NCI-H748 (cell line): ENCODE measurements at regions not wholly inside any gene's neighbourhood (a gene's known extent, or its start where the extent isn't known, plus 50 kb on each side); places are given as distances from the start of the nearest gene placed in this dataset.
"Not testable (repeated sequence)": the region's sequence is repeated elsewhere in the genome, so short reads cannot be mapped to it uniquely, and the experiment has no call there.

Experiments
- DNase-seq: peaks from one replicate; lab custom pipeline; 2025; ENCODE audit not compliant: unreplicated experiment; lab: John Stamatoyannopoulos, UW

DNA sequence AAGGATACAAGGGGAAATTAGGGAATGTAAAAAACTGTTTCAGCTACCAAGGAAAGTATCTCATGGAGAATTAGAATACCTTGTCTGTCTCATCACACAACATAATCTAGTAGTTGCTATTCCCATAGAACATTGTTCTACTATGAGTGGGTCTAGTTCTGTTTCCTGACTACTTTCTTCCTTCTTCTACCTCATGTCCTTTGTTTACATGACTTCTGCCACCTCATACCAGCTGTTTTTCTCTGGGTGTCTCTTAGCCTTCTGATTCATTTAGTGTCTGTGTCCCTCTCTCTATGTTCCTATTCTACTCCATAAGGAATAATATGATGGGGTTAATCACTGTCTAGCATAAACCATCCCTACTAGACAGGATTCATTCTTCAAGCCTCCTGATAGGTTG is 887.3 kb downstream of the DIAPH3 start:
- DNase-seq, result no peak

DNA sequence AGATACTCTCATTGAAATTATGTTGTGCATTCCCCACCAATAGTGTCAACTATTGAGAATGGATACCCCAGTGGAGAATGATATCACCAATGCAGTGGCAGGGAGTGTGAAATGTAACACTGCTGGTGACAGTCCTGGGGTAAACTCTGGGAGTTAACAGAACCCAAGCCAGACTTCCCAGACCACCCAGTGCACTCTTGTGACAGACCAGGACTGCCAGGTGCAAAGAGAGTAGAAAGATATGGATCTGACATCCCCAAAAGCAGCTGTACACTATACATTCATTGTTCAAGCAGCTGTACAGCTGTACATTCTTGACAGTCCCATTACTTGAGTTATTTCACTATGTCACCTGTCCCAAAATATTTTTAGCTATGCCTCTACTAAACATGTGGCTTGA is 886.6 kb downstream of the DIAPH3 start:
- no peak for DNase-seq

DNA sequence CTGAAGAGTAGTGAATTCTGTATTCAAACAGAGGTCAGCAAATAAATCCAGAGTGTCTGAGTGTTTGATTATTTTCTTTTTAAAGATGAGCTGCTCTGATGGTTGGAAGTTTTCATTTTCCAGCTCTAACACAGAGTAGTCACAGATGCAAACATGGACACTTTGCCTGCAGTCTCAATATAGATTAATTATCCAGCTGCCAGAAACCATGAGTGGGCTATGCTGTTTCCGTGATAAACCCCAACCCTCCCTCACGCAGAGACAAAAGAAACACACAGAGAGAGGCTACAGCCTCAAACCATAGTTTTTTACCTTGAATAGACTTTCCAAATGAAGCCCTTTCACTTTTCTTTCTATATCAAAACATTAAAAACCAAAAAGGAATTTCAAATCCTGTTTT is 884.7 kb downstream of the DIAPH3 start:
- peak; percentile 80 for DNase-seq

DNA sequence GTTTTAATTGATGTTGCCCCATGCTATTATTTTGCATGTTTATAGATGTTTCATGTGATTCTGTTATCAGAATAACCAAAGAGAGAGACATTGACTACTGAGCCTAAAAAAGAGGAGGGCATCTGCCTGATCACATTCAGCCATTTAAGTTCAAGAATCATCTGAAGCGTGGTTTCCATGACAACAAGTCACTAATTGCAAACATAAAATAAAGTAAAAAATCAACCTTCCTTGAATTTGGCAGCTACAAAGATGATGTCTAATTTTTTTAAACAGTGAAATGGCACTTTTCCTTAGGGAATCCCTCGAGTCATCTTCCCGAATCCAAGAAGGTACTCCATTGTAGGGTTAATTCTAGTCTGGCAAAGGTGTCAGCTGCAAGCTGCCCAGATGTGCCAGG is 884.2 kb downstream of the DIAPH3 start:
- peak; percentile 65 for DNase-seq

DNA sequence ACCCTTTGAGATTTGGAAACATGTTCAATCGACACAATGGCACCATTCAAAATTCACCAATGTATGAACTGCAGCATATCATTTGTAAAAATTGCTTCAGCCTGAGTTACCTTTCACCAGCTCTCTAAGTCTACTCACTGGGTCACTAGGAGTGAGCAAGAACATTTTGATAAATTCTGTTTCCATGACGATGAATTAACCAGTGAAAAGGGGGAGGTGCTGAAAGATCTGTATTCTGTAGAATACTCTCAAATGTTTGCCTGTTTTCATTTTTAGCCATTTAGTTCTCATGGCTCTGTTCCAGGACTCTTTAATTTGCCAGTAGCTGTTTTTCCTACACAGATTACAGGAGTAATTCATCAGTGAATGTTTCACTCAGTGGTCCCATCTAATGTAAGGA is 883.4 kb downstream of the DIAPH3 start:
- DNase-seq, result peak; percentile 91

DNA sequence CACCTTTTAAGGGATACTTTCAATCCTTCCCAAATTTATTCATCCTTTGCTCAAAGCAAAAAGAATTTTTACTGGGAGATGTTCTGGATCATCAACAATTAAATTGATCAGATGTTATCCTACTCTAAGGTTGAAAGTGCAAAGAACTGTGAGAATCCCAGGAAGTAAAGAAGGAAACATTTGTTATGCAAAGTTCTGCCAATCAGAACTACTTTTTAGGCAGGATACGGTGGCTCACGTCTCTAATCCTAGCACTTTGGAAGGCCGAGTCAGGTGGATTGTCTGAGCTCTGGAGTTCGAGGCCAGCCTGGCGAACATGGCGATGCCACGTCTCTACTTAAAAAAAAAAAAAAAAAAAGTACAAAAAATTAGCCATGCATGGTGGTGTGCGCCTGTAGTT is 882.3 kb downstream of the DIAPH3 start:
- DNase-seq, result no peak

DNA sequence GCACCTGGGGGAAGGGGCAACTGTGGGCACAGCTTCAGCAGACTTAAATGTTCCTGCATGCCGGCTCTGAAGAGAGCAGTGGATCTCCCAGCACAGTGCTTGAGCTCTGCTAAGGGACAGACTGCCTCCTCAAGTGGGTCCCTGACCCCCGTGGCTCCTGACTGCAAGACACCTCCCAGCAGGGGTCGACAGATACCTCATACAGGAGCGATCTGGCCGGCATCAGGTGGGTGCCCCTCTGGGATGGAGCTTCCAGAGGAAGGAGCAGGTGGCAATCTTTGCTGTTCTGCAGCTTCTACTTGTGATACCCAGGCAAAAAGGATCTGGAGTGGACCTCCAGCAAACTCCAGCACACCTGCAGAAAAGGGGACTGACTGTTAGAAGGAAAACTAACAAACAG is 871.5 kb downstream of the DIAPH3 start:
- not testable (repeated sequence) for DNase-seq

DNA sequence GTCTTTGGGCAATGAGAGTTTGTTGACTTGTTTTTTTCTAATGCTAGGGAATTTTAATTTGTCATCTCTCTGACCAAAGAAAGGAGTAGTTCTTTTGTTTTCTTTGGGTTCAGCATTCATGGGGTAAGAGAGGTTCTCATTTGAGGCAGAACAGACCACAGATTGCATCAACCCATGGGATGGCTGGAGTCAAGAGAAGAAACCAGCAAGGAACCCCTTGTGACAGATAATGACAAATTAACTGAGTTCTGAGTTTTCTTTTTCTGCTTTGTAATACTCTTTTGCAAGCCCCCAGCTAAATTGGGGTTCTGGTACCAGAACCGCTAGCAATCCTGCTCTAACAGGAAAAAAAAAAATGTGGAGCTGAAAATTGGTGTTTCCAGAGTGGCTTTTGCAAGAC is 864.1 kb downstream of the DIAPH3 start:
- DNase-seq, result no peak

DNA sequence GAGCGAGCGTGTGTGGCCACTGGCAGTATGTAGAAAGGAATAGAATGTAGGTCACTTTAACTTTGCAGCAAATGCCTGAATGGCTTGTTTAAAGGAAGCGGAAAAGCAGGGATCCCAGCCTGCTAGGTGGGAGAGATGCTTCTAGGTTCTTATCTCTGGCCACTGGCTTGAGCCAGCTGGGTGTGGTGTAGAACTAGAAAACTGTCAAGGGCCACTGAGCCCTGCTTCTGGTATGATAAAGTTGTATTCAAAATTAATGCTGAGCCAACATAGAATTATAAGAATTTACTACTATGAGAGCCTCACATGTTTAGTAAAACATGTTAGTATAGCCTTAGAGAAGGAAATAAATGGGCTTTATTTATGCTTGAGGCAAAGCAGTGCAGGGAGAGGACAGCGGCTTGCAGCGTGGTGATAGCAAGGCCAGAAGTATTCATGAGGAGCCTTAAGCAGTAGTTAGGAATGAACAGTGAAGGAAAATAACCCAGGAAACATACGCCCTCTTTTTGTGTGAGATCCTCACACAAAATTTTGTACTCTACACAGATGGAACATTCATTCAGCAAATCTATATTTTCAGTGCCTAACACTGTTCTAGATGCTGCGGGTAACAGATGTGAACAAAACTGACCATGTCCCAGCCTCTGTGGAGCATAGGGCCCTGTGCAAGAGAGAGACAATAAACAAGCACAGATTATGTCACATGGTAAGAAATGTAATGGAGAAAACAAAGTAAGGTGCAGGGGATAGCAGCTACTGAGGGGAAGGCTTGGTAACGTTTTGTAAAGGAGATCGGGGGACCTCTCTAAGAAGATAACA is 863.2 kb downstream of the DIAPH3 start:
- DNase-seq, result no peak

DNA sequence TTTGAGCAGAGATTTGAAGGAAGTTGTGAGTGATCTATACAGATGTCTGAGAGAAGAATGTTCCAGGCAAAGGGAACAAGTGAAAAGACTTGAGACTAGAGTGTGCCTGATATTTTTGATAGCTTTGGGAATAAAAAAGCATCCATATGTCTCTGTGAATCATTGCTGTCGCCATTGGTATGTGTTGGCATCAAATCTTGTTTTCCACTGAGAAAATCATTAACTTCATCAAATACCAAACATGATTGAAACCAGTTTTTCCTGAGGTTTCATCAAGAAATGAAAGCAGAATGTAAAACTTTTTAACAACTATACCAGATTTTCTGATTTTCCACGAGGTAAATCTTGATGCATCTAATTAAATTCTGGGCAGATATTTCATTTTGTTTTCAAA is 862.6 kb downstream of the DIAPH3 start:
- DNase-seq, result no peak

DNA sequence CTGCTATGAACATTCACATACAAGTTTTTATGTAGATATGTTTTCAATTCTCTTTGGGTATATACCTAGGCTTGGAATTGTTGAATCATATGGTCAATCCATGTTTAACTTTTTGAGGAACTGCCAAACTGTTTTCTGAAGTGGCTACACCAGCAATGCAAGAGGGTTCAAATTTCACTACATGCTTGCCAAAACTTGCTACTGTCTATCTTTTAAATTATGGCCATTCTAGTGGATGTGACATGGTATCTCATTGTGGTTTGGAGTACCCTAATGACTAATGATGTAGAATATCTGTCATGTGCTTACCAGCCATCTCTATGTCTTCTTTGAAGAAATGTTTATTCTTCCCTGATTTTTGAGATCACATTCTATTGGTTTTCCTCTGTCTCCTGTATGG is 860.3 kb downstream of the DIAPH3 start:
- DNase-seq, result no peak

DNA sequence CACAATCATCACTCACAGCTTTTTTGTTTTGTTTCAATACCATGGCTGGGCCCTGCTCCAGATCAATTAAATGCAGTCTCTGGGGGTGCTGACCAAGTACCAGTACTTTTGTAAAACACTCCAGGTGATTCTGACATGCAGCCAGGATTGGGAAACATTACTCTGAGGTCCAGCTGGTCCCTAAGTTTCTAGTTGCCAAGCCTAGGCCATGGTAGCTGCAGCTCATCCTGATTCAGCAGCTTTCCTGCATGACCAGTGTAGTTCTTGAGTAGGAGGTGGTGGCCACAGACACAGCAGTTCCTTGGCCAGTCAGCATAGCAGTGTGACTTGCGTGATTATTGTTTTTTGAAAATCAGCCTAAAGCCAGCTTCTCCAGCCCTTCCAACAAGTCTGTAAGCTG is 859.1 kb downstream of the DIAPH3 start:
- DNase-seq, result no peak

DNA sequence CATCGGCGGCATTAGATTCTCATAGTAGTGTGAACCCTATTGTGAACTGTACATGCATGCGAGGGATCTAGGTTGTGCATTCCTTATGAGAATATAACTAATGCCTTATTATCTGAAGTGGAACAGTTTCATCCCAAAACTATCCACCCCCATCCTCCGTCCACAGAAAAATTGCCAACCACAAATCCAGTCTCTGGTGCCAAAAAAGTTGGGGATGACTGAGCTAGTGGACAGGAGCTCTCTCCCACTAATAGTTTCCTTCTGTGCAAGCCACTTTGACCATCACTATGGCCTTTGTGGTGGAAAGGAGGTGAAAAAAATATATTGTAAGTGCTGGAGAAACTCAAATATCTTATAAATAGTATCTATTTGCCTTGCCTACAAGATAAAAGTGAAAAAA is 857.8 kb downstream of the DIAPH3 start:
- no peak for DNase-seq

DNA sequence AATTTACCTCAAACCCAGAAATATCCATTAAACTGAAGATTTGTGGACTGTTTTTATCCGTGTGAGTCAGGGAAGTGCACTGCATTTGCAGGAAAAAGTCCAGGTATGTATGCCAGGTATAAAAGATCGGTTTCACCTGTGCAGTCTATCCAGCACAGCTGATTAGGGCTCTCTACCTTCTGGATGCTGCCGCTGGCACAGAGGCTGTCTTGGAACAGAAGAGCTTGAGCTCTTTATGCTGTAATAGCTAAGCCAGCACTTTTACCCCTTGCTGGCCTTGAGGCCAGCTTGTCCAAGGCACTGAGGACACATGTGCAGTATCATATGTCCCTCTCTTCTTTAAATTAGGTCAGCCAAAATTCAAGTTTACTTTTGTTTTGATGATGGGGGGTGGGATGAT is 851.0 kb downstream of the DIAPH3 start:
- no peak for DNase-seq

DNA sequence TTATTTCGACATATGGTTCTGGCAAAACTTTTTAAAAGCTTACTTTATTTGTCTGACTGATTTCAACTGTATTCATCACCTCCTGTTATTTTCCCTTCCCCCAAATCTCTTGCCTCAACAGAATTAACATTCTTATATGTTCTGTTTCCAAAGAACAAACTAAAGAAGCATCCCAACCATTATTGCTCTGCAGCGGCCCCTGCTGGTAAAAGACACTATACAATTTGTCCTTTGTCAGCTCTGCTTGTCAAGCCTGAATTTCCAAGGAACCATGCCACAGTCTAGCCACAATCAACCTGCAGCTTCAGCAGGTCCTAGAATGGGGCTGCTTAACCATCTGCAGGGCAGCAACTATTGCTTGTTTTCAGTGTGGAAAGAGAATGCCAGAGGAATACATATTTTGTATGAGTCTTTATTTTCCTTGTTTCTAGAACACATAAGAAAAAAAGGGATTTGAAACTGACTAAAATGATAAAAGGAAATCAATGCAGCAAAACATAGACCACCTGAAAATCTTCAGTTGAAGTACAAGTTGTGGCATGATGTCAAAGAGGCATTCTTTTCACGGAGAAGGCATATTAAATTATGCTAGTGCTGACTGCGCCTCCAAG is 845.3 kb downstream of the DIAPH3 start:
- DNase-seq, result peak; percentile 75

DNA sequence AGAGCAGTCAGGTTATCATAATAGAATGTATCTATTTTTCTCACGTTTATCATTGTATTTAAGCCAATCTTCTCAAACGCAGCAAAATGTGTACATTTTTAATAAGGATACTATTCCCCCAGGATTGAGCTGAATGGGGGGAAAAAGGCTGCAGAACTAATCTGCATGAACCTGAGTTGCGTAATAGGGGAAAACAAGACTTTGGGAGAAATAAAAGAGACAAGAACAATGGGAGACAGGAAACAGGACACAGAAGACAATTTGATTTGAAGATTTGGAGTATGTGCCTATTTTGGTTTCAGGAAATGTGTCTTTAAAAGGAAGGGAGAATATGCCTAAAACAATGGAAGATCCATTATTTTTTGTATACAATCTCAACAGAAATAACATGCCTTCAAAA is 844.5 kb downstream of the DIAPH3 start:
- DNase-seq, result no peak

DNA sequence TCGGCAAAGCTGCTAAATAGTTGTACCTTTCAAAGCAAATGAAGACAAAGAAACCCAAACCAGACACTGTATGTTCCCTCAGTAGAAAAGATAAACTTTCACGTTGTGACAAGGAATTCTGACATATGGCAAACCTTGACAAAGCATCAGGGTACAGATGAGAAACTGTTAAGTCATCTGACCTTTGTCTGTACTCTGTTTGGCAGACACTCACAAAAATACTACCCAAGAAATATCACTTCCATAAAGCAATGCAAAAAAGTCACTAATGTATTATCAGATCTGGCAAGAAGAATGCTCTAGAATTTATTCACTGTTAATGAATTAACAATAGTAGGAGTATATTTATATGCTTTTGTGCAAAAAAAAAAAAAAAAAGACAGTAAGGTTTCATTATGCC is 843.7 kb downstream of the DIAPH3 start:
- no peak for DNase-seq

DNA sequence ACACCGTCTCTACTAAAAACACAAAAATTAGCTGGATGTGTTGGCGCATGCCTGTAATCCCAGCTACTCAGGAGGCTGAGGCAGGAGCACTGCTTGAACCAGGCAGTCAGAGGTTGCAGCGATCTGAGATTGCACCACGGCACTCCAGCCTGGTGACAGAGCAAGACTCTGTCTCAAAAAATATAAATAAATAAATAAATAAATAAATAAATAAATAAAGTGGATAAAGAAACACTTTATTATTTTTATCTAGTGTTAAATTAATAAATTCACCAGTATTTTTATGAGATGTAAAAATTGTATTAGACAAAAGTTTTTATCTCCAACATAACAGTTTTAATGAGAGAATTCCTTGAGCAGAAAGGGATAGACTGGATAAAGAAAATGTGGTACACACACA is 839.3 kb downstream of the DIAPH3 start:
- not testable (repeated sequence) for DNase-seq

DNA sequence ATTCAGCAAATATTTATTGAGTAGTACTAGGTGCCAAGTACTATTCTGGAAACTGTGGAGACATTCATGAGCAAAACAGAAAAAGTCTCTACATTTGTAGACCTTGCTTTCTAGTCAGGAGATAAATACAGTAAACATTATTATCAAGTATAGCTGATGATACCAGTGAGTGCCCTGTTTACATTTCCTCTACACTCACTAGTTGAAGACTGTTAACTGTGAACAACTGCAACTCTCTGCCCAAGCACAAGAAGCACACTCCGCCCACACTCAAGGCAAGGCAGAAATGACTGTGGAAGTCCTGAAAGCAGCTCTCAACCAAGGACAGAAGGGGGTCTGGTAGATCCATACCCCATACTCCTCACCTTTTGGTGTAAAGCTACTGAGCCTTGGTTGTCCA is 837.0 kb downstream of the DIAPH3 start:
- DNase-seq, result no peak

DNA sequence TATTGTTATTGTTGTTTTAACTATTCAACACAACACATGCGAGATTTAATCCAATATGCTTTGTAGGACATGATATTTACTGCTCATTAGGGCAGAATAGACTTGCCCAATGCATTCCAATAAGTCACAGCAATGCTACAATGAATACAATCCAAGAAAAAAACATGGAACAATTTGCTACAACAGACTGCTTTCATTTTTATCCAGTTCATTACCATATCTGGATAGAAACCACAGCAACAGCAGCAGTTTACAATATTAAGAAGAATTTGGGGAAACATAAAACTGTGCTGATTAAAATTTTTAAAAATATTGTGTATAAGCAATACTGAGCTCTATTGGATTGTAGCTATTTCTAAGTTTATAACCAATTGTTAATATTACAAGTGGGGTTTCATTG is 833.0 kb downstream of the DIAPH3 start:
- DNase-seq, result no peak

DNA sequence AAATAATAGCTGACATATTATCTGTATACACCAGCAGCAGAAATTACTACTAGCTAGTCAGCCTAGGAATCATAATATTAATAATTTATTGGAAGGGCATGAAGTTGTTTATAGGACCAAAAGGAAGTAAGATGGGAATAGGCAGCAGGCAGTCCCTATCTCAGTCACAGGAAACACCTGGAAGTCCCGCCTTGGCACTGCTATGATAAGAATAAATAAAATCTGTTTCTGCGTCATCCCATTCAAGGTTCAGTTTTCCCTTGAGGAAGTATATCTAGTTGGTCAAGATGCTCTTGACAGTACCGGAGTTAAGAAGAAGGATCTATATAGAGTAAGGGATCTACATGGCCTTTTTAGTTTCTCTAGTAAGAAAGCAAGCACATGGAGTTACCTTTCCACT is 830.8 kb downstream of the DIAPH3 start:
- DNase-seq, result no peak

DNA sequence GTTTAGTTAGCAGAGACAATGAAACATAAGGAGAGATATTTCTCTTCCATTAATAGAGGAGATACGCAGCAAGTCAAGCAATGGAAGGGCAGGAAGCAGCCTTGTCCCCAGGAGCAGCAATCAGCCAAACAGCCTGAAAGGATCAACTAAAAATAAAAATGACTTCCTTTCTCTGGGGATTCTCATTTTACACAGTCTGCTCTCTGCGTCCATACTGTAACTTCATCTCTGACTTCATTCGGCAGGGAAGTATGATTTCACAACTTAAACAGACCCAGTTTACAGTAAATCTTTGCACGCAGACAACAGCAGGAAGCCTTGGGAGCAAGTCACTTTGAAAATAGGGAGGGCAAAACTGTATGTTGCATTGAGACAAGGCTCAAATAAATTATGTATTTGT is 826.7 kb downstream of the DIAPH3 start:
- no peak for DNase-seq

DNA sequence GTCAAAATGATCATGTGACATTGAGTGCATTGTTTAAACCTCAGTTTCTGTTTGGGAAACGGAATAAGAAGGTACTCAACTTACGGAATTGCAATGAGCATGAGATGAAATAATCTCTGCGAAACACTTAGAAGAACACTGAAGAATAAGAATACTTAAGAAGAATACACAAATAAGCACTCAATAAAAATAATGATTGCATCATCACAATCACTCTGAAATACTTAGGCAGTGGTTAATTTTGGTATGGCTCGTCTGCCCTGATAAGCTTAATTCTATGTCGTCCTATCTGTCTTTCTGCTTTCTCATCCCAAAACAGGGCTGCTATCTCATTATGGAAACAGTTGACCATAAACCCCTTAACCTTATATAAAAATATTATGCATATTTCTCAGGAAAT is 823.6 kb downstream of the DIAPH3 start:
- DNase-seq, result no peak
